Activated CD8-positive, alpha-beta T cell treated with anti-CD3 and anti-CD28 coated beads for 36 hours (primary cell): ENCODE measurements at regions not wholly inside any gene's neighbourhood (a gene's known extent, or its start where the extent isn't known, plus 50 kb on each side); places are given as distances from the start of the nearest gene placed in this dataset.

Experiments
- ATAC-seq: fragments of 200-7000 bp; cut with Tn5 transposase; one replicate; pipeline ENCODE4 v1.10.0; 2021; ENCODE audit warnings: mild to moderate bottlenecking, moderate library complexity
- CTCF ChIA-PET: fragments of 350-600 bp; sonication (Branson Sonifier 250); formaldehyde crosslinking; loops from one replicate; lab custom pipeline; 2021; ENCODE audit warnings: antibody characterized with exemption; lab: Charles Lee
- POLR2A ChIA-PET: fragments of 350-600 bp; sonication (Branson Sonifier 250); formaldehyde crosslinking; loops from one replicate; lab custom pipeline; 2021; ENCODE audit warnings: antibody characterized with exemption; lab: Charles Lee
- DNase-seq: peaks from one replicate; pipeline ENCODE4 v3.0.0-alpha.2; 2020
- H3K27ac Mint-ChIP-seq: one replicate; pipeline ENCODE4 v1.8.0; 2021; ENCODE audit warnings: mild to moderate bottlenecking, mixed read lengths
- H3K27me3 Mint-ChIP-seq: one replicate; pipeline ENCODE4 v1.8.0; 2021; ENCODE audit warnings: mixed read lengths
- H3K36me3 Mint-ChIP-seq: one replicate; pipeline ENCODE4 v1.8.0; 2021; ENCODE audit warnings: low read depth, mixed read lengths
- H3K4me1 Mint-ChIP-seq: one replicate; pipeline ENCODE4 v1.8.0; 2021; ENCODE audit warnings: low read depth, mixed read lengths
- H3K4me3 Mint-ChIP-seq: one replicate; pipeline ENCODE4 v1.8.0; 2021; ENCODE audit warnings: mild to moderate bottlenecking, moderate library complexity, mixed read lengths
- H3K9me3 Mint-ChIP-seq: one replicate; pipeline ENCODE4 v1.8.0; 2021; ENCODE audit warnings: mixed read lengths
- intact Hi-C: fragments of 100-400 bp; cut with micrococcal nuclease; formaldehyde crosslinking; loops from one replicate; pipeline ENCODE4 v1.10.0; 2022
- TF ChIP-seq, protein P1 (sequence below): fragments of 200-600 bp; IDR thresholded peaks from one replicate; pipeline ENCODE4 v1.8.0; 2022; ENCODE audit warnings: antibody characterized with exemption, mild to moderate bottlenecking

DNA sequence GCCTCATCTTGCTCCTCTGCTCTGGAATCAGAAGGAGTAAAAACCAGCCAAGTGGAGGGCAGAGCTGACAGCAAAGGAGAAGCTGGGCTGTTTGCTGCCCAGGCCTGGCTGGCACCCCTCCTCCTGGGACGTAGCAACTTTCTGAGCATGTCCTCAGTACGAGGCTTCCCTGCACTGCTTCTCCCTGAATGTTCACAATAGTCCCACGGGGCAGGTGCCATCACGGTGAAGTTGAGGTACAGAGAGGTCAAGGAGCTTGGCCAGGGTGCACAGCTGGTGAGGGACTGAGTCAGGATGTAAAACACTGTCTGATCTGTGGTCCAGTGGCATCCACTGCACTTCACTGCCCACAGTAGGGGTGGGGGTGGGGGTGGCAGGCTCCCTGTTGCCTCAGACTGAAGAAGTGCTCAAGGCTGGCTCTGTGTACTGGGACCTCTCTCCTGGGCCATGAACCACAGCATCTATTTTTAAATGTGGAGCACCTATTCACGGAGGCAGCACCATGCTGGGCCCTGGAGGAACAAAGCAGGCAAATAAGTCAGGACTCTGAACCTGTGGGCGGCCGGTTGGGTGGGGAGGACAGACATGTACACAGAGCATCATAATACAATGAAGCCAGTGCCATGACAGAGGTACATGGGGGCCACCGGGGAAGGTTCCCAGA lies 369.5 kb downstream of the SEC14L1 start:
- Mint-ChIP-seq H3K27ac (no peak overlapping the region), H3K4me3 (no peak overlapping the region), H3K4me1 (no peaks in the 10 kb centered on the region), H3K27me3 (no peaks in the 10 kb centered on the region), H3K9me3 (peaks cover 7% of the 10 kb centered on the region), H3K36me3 (peaks cover 2% of the 10 kb centered on the region)
- CTCF ChIA-PET = no interaction called here
- TF ChIP-seq, protein P1, sequence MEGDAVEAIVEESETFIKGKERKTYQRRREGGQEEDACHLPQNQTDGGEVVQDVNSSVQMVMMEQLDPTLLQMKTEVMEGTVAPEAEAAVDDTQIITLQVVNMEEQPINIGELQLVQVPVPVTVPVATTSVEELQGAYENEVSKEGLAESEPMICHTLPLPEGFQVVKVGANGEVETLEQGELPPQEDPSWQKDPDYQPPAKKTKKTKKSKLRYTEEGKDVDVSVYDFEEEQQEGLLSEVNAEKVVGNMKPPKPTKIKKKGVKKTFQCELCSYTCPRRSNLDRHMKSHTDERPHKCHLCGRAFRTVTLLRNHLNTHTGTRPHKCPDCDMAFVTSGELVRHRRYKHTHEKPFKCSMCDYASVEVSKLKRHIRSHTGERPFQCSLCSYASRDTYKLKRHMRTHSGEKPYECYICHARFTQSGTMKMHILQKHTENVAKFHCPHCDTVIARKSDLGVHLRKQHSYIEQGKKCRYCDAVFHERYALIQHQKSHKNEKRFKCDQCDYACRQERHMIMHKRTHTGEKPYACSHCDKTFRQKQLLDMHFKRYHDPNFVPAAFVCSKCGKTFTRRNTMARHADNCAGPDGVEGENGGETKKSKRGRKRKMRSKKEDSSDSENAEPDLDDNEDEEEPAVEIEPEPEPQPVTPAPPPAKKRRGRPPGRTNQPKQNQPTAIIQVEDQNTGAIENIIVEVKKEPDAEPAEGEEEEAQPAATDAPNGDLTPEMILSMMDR = no peak
- DNase-seq (no peak), ATAC-seq (no peak)
- POLR2A ChIA-PET = no interaction called here
- intact Hi-C loops = no loop called here

DNA sequence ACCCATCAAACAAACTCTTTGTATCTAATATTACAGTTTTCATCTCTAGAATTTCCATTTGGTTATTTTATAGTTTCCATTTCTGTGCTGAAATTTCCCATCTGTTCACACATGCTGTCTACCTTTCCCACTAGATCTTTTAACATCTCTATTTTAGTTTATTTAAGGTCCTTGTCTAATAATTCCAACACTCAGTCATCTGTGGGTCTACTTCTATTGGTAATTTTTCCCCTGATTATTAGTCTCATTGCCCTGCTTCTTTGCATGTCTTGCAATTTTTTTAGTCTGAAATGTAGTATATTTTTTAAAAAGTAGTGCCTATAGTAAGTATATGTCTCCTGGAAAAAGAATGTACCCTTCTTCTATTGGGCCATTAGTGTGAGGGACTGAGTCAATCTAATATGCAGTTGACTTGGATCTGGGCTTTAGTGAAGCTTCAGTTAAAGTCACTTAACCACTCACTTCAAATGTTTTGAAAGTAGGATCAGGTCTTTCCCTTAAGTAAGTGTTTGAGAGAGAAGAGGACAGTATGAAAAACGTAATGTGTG lies 370.8 kb downstream of the SEC14L1 start:
- DNase-seq = no peak
- Mint-ChIP-seq H3K4me3 (no peak overlapping the region), H3K9me3 (peaks cover 7% of the 10 kb centered on the region), H3K27me3 (no peaks in the 10 kb centered on the region), H3K27ac (no peak overlapping the region), H3K4me1 (no peaks in the 10 kb centered on the region), H3K36me3 (peaks cover 2% of the 10 kb centered on the region)
- CTCF ChIA-PET = interaction anchor here (0.9 kb wide), 1 partner anchor 17 kb away, joined by 5 read pairs; no protein-coding TSS in a partner anchor
- no peak for ATAC-seq
- POLR2A ChIA-PET = interaction anchor here (0.7 kb wide), 1 partner anchor 69 kb away, joined by 3 read pairs; no protein-coding TSS in a partner anchor
- intact Hi-C loops = no loop called here
- TF ChIP-seq, protein P1 = no peak

DNA sequence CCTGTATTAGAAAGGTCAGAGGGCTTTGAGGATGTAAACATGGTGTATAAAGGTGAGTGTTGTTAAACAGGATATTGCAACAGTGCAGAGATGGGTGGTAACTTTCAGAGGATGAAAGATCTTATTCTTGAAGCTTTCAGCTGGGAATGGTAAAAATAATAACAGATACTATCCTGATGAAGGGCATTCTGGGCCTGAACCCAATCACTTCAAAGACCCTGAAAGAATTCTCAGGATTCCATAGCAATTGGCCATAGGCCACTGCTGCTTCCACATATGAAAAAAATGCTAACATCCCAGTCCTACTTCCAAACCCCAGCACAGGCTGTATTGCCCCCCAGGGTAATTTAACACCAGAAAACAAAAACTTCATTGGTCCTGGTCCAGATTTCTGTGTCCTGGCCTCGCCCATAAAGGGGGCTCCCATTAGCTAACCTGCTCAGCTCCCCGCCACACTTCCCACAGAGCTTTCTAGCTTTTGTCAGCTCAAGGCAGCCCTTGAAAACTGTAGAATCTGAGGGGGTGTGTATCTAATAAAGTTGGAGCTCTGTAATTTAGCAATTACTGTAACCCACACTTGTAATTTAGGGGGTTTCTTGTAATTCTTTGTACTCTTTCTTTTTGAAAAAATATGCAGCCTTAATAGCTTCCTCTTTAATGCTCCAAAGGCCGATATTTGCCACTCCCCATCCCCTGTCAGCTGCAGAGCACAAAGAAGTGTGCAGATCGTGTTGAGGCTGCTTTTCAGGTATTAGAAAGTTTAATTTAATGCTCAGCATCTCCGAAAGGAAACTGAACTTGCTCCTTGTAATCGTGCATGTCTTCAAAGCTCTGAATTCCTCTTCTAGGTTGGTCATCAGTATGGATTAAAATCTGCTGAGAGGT lies 371.5 kb downstream of the SEC14L1 start:
- no peak overlapping the region for H3K4me3 Mint-ChIP-seq
- intact Hi-C loops = no loop called here
- H3K9me3 Mint-ChIP-seq = peaks cover 7% of the 10 kb centered on the region
- ATAC-seq = no peak
- H3K36me3 Mint-ChIP-seq = peaks cover 2% of the 10 kb centered on the region
- TF ChIP-seq, protein P1 = no peak
- ChIA-PET POLR2A (interaction anchor here (0.7 to 1.3 kb wide), 2 partner anchors 14 to 70 kb away, joined by 3 to 4 read pairs; no protein-coding TSS in a partner anchor), CTCF (interaction anchor here (0.9 to 1.1 kb wide), 3 partner anchors 11 to 500 kb away, joined by 3 to 5 read pairs (median 3); no protein-coding TSS in a partner anchor)
- no peak overlapping the region for H3K27ac Mint-ChIP-seq
- no peak for DNase-seq
- H3K27me3 Mint-ChIP-seq = no peaks in the 10 kb centered on the region
- no peaks in the 10 kb centered on the region for H3K4me1 Mint-ChIP-seq

DNA sequence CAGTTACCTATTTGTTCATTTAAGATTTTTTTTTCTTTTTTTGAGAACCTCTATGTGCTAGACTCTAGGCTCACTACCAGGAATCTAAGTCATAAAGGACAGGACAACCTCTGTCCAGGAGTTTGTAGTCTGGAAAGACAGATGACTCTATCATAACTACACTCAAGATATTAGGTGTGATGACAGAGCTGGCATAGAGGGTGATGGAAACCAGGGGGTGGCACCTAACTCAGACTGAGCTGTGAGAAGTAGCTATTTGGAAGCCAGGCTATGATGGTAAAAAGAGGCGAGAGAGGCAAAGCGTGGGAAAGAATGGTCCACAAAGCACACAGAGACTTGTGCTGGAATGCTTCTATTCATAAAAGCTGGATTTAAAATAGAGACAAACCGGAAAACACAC lies 372.3 kb downstream of the SEC14L1 start:
- no peak for ATAC-seq
- intact Hi-C loops = no loop called here
- Mint-ChIP-seq H3K36me3 (peaks cover 2% of the 10 kb centered on the region), H3K27me3 (no peaks in the 10 kb centered on the region), H3K9me3 (peaks cover 7% of the 10 kb centered on the region), H3K4me3 (no peak overlapping the region), H3K4me1 (no peaks in the 10 kb centered on the region), H3K27ac (no peak overlapping the region)
- DNase-seq = no peak
- CTCF ChIA-PET = interaction anchor here (0.9 to 1.1 kb wide), 2 partner anchors 10 to 499 kb away, joined by 3 read pairs; no protein-coding TSS in a partner anchor
- POLR2A ChIA-PET = interaction anchor here (1.3 kb wide), 1 partner anchor 13 kb away, joined by 4 read pairs; no protein-coding TSS in a partner anchor
- TF ChIP-seq, protein P1 = no peak
